ENCODE measurements at regions not wholly inside any gene's neighbourhood (a gene's known extent, or its start where the extent isn't known, plus 50 kb on each side); places are given as distances from the start of the nearest gene placed in this dataset.

GRCh38 chr3:34862456-34862855 lies 776.9 kb upstream of the ARPP21 start:
- no peak overlapping the region for H2AFZ ChIP-seq
- no peak for TF ChIP-seq JUNB (IDR thresholded peaks at IDR 0.05; ENCODE audit: unreplicated experiment)
- Mint-ChIP-seq H3K36me3 (ENCODE audit: low read depth) (no peaks in the 10 kb centered on the region), H3K4me1 (peaks cover 24% of the 10 kb centered on the region), H3K27me3 (ENCODE audit: insufficient read depth, low read depth, poor library complexity) (no peaks in the 10 kb centered on the region), H3K9me3 (no peaks in the 10 kb centered on the region; the same call in 2 of the 3 replicates), H3K27ac (no peak overlapping the region), H3K4me3 (no peak overlapping the region)
- H3K27ac ChIP-seq (ENCODE audit: low read depth): no peak overlapping the region
- ATAC-seq (no peak), DNase-seq (ENCODE audit: low spot score) (no peak)
- H3K36me3 ChIP-seq (ENCODE audit: insufficient read depth): no peaks in the 10 kb centered on the region
- no peaks in the 10 kb centered on the region for H3K27me3 ChIP-seq (ENCODE audit: insufficient read depth)
- H4K20me1 ChIP-seq (replicated peaks; ENCODE audit: insufficient read depth): no peaks in the 10 kb centered on the region
- H3K79me2 ChIP-seq (replicated peaks; ENCODE audit: insufficient read depth): no peaks in the 10 kb centered on the region
- H3K9me2 ChIP-seq (ENCODE audit: insufficient read depth): no peaks in the 10 kb centered on the region
- H3K4me3 ChIP-seq: no peak overlapping the region
- H3K4me2 ChIP-seq: no peak overlapping the region
- peaks cover 6% of the 10 kb centered on the region for H3K4me1 ChIP-seq (ENCODE audit: insufficient read depth)
- H3F3A ChIP-seq (replicated peaks; ENCODE audit: low read depth): no peaks in the 10 kb centered on the region

- no peaks in the 10 kb centered on the region for H3K9me2 ChIP-seq (ENCODE audit: insufficient read depth)
- Mint-ChIP-seq H3K4me3 (no peak overlapping the region), H3K9me3 (no peaks in the 10 kb centered on the region; the same call in 2 of the 3 replicates), H3K27me3 (ENCODE audit: insufficient read depth, low read depth, poor library complexity) (no peaks in the 10 kb centered on the region), H3K4me1 (peaks cover 24% of the 10 kb centered on the region), H3K36me3 (ENCODE audit: low read depth) (no peaks in the 10 kb centered on the region), H3K27ac (no peak overlapping the region)
- H3F3A ChIP-seq (replicated peaks; ENCODE audit: low read depth): no peaks in the 10 kb centered on the region
- no peak overlapping the region for H3K4me2 ChIP-seq
- no peak for TF ChIP-seq STAT1 (IDR thresholded peaks at IDR 0.05; ENCODE audit: unreplicated experiment)
- TF ChIP-seq ZNF331 (CRISPR knock-in tag; IDR thresholded peaks at IDR 0.05; ENCODE audit: low read depth): no peak
- TF ChIP-seq EZH2phosphoT487 (IDR thresholded peaks at IDR 0.05; ENCODE audit: unreplicated experiment): no peak
- no peak for TF ChIP-seq EZH2 (IDR thresholded peaks at IDR 0.05; ENCODE audit: low read depth, unreplicated experiment)
- H2AFZ ChIP-seq: no peak overlapping the region
- no peaks in the 10 kb centered on the region for H3K36me3 ChIP-seq (ENCODE audit: insufficient read depth)
- ATAC-seq (no peak), DNase-seq (ENCODE audit: low spot score) (no peak)
- H3K4me1 ChIP-seq (ENCODE audit: insufficient read depth): peaks cover 6% of the 10 kb centered on the region
- H3K4me3 ChIP-seq: no peak overlapping the region
- H4K20me1 ChIP-seq (replicated peaks; ENCODE audit: insufficient read depth): no peaks in the 10 kb centered on the region
- H3K27ac ChIP-seq (ENCODE audit: low read depth): no peak overlapping the region
- no peaks in the 10 kb centered on the region for H3K27me3 ChIP-seq (ENCODE audit: insufficient read depth)
- no peaks in the 10 kb centered on the region for H3K79me2 ChIP-seq (replicated peaks; ENCODE audit: insufficient read depth)
Observed at GRCh38 chr3:34863485-34863884, 775.8 kb upstream of the ARPP21 start.

- DNase-seq (ENCODE audit: low spot score) (no peak), ATAC-seq (no peak)
- no peak overlapping the region for H3K4me3 Mint-ChIP-seq
- no peaks in the 10 kb centered on the region for H3K27me3 Mint-ChIP-seq (ENCODE audit: insufficient read depth, low read depth, poor library complexity)
- no peak overlapping the region for H3K27ac ChIP-seq (ENCODE audit: low read depth)
- H3F3A ChIP-seq (replicated peaks; ENCODE audit: low read depth): no peaks in the 10 kb centered on the region
- no peaks in the 10 kb centered on the region for H3K27me3 ChIP-seq (ENCODE audit: insufficient read depth)
- H3K27ac Mint-ChIP-seq: no peak overlapping the region
- H3K36me3 ChIP-seq (ENCODE audit: insufficient read depth): no peaks in the 10 kb centered on the region
- peaks cover 6% of the 10 kb centered on the region for H3K4me1 ChIP-seq (ENCODE audit: insufficient read depth)
- H4K20me1 ChIP-seq (replicated peaks; ENCODE audit: insufficient read depth): no peaks in the 10 kb centered on the region
- H3K79me2 ChIP-seq (replicated peaks; ENCODE audit: insufficient read depth): no peaks in the 10 kb centered on the region
- H3K4me3 ChIP-seq: no peak overlapping the region
- H2AFZ ChIP-seq: 0 out of 2 replicates have a peak overlapping the region, but pooled peaks have one; percentile 19
- no peak for TF ChIP-seq EZH2phosphoT487 (IDR thresholded peaks at IDR 0.05; ENCODE audit: unreplicated experiment)
- TF ChIP-seq EZH2 (IDR thresholded peaks at IDR 0.05; ENCODE audit: low read depth, unreplicated experiment): no peak
- no peak for TF ChIP-seq POLR2AphosphoS5 (IDR thresholded peaks at IDR 0.05; ENCODE audit: low read depth)
- no peak for TF ChIP-seq JUNB (IDR thresholded peaks at IDR 0.05; ENCODE audit: unreplicated experiment)
- TF ChIP-seq STAT1 (IDR thresholded peaks at IDR 0.05; ENCODE audit: unreplicated experiment): no peak
- H3K4me1 Mint-ChIP-seq: peaks cover 24% of the 10 kb centered on the region
- no peak overlapping the region for H3K4me2 ChIP-seq
- no peaks in the 10 kb centered on the region for H3K36me3 Mint-ChIP-seq (ENCODE audit: low read depth)
- H3K9me3 Mint-ChIP-seq: no peaks in the 10 kb centered on the region; the same call in 2 of the 3 replicates
- H3K9me2 ChIP-seq (ENCODE audit: insufficient read depth): no peaks in the 10 kb centered on the region
Observed at GRCh38 chr3:34864011-34864410, 775.3 kb upstream of the ARPP21 start.

Measured in GM23338 (cell line).